NK-92 treated with Interleukin-12 subunit alpha and Interleukin-12 subunit beta, amount 100 ng/mL, for 24 hours (cell line): ENCODE measurements at regions not wholly inside any gene's neighbourhood (a gene's known extent, or its start where the extent isn't known, plus 50 kb on each side); places are given as distances from the start of the nearest gene placed in this dataset.
A peak's percentile ranks its signal among the peaks of the same experiment; 100 is the strongest.

ENCODE experiments used
- DNase-seq: peaks from one replicate; lab custom pipeline; 2025; lab: John Stamatoyannopoulos, UW

DNA sequence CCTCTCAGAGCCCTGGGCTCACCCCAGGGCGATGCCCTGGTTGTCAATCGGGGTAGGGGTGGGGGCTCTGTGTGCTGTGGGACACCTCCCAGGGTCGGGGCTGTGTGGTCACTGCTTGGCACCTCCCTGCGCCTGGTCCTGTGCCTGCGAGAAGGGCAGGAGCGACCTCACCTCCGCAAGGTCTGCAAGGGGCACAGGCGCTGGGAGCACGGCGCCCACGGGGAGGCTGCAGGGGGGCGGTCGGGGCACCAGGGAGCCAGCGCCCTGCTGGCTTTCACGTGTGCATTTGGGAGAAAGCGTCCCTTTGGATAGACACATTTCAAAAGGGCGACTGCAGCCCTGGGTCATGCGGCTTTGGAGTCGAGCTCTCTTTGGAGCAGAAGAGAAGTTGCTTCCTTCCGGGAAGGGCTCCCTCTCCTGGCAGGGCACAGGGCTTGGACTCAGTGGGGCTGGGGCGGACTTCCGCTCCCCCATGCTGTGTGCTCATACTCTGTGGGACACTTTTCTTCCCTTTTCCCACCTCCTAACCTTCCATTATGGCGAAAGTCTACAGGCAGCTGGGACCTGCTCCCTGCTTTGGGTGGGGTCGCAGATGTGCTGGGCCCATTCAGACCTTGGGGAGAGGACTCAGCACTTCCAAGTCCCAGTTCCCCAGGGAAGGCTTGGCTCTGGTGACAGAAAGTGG, 52.9 kb upstream of the SLC28A3 start:
- DNase-seq: no peak

DNA sequence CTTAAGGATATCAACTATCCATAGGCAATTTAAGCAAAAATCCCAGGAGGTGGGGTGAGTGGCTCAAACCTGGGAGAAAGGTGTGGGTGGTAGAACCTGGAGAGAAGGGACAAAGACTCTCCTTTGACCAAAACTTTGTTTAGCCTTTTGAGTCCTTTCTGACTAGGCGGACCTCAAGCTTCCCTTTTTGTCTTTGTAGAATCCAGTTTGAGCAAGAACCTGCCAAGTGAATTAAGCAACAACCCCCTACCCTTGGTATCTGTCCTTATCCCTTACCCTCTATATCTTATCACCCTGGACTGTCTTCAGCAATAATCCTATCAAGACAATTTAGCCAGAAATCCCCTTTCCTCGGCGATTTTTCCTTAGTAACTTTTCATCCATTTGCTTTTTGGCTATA, 53.5 kb upstream of the SLC28A3 start:
- DNase-seq: no peak

DNA sequence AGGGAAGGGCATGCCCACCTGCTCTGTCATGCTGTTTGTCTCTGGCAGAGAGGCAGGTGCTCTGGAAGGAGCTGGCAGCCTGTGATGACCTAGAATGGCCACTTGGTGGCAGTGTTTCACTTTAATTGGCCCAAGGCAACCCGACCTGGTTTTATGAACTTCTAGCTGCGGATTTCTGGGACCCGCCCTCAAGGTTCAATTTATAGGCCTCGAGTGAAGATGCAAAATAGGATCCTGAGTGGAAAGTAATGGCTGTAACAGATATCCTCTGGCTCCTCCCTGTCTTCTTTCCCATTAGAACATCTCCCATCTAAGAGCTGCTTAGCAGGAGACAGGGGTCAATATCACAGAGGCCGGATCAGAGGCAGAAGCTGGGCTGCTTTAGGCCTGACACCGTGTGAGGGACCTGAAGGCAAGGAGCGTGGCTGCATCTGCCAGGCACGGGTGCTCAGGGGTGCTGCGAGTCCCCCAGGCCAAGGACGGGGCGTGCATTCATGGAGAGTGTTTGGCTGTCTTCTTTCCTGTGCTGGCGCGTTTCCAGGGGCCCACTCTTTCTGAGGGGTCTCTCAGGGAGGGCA, 56.7 kb upstream of the SLC28A3 start:
- peak; percentile 19 for DNase-seq

DNA sequence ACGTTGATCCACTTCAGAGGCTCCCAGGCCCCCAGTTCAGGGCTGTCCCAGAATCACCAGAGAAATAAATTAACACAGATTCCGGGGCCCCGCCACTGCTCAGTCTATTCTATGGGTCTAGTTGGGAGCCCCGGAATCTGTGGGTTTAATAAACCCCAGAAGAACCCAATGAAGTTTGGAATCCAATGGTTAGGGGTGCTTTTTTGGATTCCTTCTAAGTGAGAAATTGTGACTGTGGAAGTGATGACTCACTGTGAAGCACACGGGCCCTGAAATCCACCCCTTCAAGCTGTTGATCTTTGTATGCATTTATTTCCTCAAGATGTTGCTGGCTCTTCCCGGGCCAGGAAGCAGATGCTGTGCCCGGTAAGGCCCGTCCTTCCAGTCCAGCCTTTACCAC, 57.3 kb upstream of the SLC28A3 start:
- no peak for DNase-seq

DNA sequence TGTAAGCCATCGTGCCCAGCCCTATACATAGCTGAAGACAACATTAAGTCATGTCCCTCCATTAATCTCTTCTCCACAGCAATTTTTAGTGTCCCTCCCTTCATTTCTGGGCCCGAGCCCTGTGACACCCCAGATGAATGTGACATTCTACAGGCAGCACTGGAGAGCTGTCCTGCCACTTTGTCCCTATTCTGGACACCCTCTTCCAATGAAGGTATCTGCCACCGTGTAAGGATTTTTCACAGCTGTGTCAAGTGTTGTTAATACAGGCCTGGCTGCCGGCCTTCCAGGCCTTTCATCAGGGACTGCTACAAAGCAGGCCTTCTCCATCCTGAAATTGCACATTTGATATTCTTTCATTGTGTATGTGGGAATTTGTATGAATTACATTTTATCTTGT, 62.0 kb upstream of the SLC28A3 start:
- no peak for DNase-seq

DNA sequence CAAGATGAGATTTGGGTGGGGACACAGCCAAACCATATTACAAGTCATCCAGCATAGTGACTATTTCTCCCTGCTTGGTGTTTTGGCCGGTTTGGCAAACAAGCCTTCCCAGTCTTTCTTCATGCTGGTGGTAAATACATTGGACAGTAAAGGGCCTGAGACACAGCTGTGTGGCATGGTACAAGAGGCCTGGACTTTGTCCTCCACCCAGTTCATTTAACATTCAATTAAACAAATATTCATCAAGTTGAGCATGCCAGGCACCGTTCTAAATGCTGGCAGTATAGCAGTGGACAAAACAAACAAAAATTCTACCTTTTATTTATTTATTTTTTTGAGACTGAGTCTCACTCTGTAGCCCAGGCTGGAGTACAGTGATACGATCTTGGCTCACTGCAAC, 62.7 kb upstream of the SLC28A3 start:
- no peak for DNase-seq

DNA sequence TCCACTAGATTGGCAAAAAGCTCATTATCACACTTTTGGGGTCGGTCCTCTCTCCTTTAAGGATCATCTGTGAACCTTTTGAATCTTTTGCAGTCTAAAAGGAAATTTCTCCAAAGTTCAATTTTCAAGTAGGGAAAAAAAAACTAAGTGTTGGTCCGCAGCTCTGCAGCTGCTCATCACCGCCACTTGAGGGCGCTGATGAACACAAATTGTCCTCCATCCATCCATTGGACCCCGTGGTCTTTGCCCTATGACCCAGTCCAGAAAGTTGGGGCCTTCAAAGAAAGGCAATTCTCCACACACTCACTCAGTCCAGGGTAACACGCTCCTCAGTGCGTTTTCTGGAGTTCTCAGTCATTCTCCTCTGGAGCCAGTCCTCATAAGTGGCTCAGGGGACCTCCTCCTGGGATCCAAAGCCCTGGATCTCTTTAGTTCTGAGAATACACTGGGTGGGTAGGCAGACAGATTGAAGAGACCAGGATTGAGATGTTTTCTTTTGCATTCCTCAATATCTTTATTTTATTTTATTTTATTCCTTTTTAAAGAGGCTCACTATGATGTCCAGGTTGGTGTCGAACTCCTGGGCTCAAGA, 63.6 kb upstream of the SLC28A3 start:
- no peak for DNase-seq

DNA sequence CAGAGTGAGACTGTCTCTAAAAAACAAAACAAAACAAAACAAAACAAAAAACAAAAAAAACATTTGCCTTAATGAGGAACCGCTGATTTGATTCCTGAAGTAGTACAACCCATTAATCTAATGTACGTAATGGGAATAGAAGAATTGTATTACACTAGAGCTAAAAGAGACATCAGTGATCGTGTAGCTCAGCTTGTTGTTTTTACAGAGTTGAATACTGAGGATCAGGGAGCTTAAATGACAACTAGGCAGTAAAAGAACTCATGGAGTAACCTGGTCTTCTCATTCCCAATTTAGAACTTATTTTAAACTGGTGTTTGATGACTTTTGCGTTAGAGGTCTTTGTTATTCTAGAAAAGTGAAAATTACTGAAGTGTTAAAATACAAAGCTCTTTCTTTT, 65.1 kb upstream of the SLC28A3 start:
- no peak for DNase-seq

DNA sequence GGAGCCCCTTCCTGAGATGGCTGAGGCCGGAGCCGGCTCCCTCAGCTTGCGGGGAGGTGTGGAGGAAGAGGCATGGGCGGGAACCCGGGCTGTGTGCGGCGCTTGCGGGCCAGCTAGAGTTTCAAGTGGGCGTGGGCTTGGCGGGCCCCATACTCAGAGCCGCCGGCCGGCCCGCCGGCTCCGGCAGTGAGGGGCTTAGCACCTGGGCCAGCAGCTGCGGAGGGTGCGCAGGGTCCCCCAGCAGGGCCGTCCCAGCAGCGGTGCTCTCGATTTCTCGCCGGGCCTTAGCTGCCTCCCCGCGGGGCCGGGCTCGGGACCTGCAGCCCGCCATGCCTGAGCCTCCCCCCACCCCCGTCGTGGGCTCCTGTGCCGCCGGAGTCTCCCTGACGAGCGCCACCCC, 67.9 kb upstream of the SLC28A3 start:
- DNase-seq: no peak

DNA sequence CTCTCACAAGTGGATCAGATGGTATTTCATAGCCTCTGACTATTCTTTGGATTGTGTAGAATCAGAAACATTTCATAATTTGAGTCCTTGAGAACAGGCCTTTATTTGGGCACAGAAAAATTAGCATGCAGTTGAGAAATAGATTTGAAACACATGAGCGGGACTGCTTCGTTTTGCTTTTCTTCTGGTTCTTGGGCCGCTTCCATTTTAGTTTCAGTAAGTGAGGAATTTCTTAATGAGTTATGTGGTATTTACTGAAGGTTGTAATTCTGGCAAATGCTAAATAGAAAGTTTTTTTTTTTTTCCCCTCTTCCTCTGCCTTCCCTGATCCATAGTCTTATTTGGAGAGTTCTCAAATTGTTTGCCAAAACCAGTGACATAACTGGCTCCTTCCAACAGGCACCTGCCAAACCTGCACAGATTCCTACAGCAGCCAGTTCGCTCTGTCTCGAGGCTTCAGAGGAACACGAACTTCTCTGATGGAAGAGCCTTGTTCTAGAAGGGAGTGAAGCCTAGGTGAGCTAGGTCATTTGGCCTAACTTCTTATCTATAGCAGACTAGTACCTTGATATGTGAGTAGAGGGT, 71.2 kb upstream of the SLC28A3 start:
- no peak for DNase-seq

DNA sequence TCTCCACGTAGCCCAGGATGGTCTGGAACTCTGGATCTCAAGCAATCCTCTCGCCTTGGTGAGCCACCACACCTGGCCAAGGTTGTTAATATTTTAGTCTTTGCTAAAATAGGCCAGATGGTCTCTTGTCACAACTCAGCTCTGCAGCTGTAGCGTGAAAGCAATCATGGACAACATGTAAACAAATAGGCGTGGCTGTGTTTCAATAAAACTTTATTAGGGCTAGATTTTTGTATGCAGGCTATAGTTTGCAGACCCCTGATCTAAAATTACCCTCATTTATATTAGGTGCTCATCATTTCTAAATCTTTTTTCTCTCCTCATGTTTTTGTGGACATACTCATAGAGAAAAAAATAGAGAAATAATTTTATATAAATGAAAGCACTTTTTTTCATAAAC, 72.1 kb upstream of the SLC28A3 start:
- no peak for DNase-seq

DNA sequence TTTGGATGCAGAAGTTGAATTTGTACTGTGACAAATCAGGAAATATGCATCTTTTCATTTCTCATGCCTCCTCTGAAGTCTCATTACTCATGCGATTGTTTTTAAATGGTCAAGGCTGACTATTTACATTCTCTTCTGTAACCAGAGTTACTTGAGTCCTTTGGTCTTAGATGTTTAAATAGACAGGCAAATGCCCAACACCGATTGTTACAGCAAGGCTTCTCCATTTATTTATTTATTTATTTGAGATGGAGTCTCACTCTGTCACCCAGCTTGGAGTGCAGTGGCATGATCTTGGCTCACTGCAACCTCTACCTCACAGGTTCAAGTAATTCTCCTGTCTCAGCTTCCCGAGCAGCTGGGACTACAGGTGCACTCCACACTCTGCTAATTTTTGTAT, 72.7 kb upstream of the SLC28A3 start:
- no peak for DNase-seq

DNA sequence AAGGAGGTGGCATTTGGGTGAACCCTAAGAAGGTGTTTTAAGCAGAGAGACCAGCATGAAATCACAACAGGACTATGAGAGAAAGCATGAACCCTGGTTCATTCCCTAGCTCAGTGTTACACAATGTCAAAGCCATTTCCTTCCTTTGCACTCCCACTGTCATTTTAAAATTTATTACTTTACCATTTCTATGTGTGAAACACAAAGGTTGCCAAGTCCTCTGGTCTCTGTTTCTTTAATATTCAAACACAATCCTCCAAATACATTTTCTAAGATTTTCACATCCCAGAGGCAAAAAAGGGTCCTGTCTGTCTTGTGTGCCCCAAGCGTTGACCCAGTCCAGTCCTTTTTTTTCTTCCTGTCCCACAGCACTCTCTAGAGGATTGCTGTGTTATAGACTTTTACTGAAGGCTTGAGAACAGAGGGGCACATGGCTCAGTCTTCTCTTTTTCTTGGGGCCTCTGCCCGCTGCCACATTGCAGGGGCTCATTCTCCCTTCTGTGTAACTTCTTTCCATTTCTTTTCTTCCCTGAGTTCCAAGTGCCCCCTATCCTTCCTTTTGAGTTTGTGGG, 78.6 kb upstream of the SLC28A3 start:
- DNase-seq: no peak

DNA sequence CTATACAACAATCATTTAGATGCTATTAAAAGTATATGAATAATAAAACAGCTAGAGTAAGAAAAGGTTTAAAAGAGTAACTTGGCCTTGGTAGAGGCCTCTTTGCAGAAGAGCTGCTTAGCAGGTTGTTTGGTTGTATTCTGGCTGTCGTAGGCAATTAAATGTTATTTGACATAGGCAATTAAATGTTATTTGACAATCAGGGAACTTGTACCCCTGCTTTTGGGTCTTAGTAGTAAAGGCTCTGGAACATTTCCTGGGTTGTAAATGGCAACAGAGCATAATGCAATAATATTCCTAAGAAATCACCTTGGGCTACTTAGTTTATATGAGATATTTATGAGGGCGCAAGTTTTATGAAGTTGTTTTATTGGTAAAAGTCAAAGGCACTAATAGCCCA, 84.4 kb upstream of the SLC28A3 start:
- DNase-seq: no peak

DNA sequence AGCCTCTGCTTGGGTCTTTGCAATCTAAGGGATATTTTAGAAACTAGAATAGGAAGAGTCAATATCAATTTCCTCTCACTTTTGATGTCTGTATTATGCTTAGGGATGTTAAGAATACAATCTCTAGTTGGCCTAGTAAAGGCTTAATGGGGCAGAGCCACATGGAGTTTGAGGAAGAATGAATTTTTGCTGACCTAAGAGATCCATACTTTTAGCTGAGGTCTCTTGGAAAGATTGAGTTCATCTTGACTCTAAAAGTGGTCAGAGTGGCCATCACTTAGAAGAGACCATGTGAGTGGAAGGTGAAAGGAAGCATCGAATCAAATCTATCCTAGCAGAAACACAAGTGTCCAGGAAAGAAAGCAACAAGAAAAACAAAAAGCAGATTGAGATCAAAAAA, 92.2 kb upstream of the SLC28A3 start:
- no peak for DNase-seq

DNA sequence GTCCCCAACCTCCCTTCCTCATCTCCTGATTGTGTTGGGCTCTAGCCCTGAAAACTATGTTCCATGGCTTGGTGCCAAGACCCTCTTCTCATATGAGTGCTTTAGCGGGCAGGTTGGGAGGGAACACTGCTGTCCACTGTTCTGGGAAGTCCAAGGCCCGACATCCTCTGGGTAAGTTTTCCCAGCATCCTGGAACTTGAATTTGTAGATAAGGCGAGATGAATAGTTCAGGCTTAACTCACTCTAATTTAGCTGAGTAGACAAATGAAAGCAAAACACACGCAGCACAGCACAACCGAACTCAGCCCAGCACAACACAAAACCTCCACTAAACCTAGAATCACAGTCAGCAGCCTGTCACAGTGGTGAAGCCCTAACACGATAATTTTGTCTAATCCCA, 95.3 kb upstream of the SLC28A3 start:
- DNase-seq: no peak

DNA sequence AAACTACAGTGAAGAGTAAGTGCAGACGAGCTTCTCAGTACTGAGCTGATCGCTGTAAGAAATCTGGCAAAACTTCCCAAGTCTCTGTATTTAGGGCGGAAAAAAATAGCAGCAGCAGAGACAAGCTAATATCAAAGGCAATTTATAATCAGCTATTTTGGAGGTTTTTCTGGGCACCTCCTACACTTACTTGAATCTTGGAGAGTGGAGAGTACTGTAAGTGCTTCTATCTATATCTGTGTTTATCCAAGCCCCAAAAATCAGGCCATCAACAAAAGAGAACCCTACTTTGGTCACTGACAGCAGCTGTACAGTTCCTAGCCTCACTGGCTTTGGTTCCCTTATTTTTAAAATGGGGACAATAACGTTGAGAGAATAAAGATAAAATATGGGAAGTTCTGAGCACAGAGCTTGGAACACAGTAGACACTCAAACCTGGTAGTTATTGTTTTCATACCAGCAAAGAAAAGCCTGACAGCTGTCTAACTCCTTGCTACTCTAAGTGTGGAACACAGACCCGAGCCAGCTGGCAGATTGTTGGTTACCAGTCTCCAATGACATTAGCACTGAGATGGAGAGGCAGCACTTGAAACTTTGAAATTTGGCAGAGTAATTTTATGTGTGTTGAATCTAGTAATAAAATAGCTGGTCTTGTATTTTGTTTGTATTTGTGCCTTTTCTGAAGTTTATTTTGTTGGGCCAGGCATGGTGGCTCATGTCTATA, 96.0 kb upstream of the SLC28A3 start:
- no peak for DNase-seq

DNA sequence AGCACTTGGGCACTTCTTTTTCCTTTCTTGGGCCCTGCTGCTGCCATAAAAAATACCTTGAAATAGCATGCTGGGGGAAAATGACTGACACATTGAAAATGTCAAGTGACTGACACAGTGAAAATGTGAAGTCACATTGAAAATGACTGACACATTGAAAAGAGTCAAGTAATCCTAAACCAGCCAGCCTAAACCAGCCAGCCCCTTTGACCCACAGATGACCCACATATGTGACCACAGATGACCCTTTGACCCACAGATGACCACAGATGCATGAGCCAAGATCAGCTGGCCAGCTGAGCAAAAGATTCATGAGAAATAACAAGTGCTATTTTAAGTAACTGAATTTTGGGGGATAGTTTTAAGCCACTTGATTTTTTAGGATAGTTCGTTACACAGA, 97.8 kb upstream of the SLC28A3 start:
- DNase-seq: no peak

DNA sequence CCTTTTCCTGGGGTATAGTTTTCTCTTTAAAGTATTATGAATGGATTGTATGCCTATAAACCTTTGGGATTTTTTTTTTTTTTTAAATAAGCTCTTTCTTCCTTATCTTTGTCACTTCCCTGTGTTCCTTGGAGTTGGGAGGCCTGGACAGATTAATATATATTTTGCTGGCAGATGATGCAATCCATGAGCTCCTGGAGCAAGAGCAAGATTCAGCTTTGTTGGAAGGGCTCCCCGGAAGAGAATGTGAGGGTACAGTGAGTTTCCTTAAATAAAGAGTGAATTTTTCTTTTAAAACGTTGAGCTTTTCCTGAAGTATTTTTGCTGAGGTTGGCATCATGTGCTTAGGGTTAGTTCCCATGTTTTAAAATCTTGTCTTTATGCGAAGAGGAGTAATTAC, 98.7 kb upstream of the SLC28A3 start:
- DNase-seq: no peak

DNA sequence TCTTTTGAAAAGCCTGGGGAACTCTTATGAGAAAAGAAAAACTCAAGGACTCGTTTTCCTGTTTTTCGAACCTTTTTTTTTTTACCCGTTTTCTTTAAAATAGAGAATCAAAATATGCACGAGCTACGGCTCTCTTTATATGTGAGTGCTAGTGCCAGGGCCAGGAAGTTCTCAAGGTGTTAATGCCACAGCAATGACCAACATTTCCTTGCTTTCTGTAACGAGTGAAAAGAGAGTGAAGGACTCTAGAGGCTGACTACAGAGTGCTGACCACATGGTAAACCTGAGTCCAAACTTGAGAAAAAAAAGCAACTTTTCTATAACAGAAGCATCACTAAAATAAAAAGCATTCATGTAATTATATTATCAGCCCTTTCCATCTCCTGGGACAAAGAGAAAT, 102.2 kb upstream of the SLC28A3 start:
- DNase-seq: no peak

DNA sequence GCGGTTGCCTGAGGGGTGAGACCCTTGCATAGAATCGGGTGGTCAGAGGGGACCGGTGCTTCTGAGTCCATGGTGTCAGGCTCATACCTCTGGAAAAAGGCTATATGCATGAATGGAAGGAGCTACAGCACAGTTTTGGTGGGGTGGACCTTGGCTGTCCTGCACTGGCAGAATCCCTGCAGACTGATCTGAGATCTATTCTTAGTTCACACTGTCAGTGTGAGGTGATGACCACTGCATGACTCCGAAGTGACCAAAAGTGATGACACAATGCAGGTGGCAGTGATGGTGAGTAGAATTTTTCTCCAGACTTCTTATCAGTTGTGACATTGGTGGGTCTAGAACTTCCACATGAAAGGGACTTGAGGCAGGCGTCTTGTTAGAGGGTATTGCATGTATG, 105.2 kb upstream of the SLC28A3 start:
- DNase-seq: no peak

DNA sequence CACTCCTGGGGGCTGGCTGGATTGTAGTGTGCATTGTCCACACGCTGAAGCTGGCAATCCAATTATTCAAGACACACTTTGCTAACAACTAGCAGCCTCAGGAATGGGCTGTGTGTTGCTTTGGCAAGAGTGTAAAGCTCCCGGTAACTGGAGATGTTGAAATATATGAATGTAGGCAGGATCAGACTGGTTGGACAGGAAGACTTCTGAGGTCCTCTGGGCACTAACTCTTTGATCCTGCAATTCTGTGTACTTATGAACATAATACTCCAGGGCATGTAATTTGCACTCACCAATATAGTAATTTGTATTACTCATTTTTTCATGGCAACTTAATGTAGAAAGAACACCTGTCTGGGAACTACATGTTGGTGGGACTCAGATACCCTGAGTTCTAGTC, 106.7 kb upstream of the SLC28A3 start:
- DNase-seq: no peak

DNA sequence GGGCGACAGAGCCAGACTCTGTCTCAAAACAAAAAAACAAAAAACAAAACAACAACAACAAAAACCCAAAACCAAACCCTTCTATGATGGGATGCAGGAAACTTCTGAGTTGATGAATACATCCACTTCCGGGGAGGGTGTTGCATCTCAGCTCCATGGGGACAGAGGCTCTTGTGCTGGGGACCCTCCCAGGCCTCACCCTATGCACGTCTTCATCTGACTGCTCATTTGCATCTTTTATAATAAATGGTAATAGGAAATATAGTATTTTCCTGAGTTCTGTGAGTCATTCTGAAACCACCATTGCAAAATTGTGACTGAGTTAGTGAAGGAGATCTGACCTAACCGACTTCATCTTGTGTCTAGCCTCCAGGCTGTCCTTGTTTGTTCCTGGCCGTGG, 109.5 kb upstream of the SLC28A3 start:
- DNase-seq: no peak
